ENCODE measurements at regions not wholly inside any gene's neighbourhood (a gene's known extent, or its start where the extent isn't known, plus 50 kb on each side); places are given as distances from the start of the nearest gene placed in this dataset.

DNA sequence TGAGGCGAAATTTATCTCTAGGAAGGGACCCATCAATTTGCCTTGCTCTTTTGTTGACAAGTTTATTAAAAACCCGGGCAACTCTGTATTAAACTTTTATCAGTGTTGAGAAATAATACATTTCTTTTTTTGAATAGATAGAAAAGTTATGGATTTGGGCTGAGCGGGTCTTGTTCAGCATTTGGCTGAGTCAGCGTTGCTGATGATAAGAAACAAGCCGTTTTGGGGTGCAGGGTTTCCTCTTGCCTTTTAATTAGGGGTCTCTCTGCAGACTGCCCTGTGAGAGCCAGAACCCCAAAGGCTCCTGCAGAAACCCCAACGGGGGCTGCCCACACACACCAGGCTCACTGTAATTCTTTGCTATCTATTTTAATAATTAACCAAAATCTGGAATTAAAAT is 82.1 kb upstream of the SLCO4A1 start:
- TF ChIP-seq, protein P1, sequence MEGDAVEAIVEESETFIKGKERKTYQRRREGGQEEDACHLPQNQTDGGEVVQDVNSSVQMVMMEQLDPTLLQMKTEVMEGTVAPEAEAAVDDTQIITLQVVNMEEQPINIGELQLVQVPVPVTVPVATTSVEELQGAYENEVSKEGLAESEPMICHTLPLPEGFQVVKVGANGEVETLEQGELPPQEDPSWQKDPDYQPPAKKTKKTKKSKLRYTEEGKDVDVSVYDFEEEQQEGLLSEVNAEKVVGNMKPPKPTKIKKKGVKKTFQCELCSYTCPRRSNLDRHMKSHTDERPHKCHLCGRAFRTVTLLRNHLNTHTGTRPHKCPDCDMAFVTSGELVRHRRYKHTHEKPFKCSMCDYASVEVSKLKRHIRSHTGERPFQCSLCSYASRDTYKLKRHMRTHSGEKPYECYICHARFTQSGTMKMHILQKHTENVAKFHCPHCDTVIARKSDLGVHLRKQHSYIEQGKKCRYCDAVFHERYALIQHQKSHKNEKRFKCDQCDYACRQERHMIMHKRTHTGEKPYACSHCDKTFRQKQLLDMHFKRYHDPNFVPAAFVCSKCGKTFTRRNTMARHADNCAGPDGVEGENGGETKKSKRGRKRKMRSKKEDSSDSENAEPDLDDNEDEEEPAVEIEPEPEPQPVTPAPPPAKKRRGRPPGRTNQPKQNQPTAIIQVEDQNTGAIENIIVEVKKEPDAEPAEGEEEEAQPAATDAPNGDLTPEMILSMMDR (IDR thresholded peaks at IDR 0.05; ENCODE audit: insufficient read depth, low read length, poor library complexity, severe bottlenecking), result no peak
- peaks cover 73% of the 10 kb centered on the region for H3K27me3 ChIP-seq (ENCODE audit: control insufficient read depth, insufficient read depth, low read length)
- no peak overlapping the region for H3K4me3 ChIP-seq (ENCODE audit: low read depth, low read length)
- H3K36me3 ChIP-seq (ENCODE audit: control insufficient read depth, insufficient read depth, low read length), result no peaks in the 10 kb centered on the region
- no peak for DNase-seq (ENCODE audit: low read depth)

DNA sequence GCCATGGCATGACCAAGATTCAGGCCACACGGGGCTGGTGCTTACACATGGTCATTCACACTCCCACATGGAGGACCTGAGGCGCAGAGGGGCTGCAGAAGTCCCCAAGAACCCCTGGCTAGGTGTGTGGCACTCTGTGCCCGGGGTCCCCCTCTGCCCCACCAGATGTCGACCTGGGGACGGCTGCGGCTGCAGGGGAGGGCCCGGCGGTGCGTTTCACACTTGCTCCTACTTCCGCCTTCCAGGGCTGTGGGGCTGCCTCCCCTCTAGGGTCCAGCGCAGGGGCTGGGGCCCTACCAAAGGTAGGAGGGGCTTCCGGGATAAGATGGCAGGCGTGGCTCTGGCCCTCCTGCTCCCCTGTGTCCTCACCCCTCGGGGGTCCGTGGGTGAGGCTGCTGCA is 81.1 kb upstream of the SLCO4A1 start:
- H3K27me3 ChIP-seq (ENCODE audit: control insufficient read depth, insufficient read depth, low read length), result peaks cover 66% of the 10 kb centered on the region

DNA sequence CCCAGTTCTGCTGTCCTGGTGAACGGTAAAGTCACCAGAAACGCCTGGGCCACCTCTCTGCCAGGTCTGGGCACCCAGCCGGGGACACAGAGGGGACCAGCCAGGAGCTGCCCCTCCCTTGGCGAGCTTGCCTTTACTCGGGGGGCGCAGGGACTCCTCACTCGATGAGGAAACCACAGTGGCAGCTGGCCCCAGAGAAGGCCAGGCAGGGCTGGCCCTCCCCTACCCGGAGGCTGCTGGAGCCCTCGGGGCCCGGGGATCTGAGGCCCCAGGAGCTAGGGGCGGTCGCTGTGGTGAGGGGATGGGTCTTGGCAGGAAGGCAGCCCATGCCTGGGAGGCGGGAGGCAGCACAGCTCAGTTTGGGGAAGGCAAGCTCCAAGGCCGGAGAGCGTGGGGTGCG is 80.4 kb upstream of the SLCO4A1 start:
- DNase-seq (ENCODE audit: low read depth), result no peak
- TF ChIP-seq, protein P1 (IDR thresholded peaks at IDR 0.05; ENCODE audit: insufficient read depth, low read length, poor library complexity, severe bottlenecking), result no peak
- no peaks in the 10 kb centered on the region for H3K36me3 ChIP-seq (ENCODE audit: control insufficient read depth, insufficient read depth, low read length)
- peaks cover 66% of the 10 kb centered on the region for H3K27me3 ChIP-seq (ENCODE audit: control insufficient read depth, insufficient read depth, low read length)
- no peak overlapping the region for H3K4me3 ChIP-seq (ENCODE audit: low read depth, low read length)

More for the DNA sequence above, 81.1 kb upstream of the SLCO4A1 start:
- Histone ChIP-seq H3K36me3 (ENCODE audit: control insufficient read depth, insufficient read depth, low read length) (no peaks in the 10 kb centered on the region), H3K4me3 (ENCODE audit: low read depth, low read length) (no peak overlapping the region)
- TF ChIP-seq, protein P1 (IDR thresholded peaks at IDR 0.05; ENCODE audit: insufficient read depth, low read length, poor library complexity, severe bottlenecking), result no peak
- DNase-seq (ENCODE audit: low read depth), result no peak

DNA sequence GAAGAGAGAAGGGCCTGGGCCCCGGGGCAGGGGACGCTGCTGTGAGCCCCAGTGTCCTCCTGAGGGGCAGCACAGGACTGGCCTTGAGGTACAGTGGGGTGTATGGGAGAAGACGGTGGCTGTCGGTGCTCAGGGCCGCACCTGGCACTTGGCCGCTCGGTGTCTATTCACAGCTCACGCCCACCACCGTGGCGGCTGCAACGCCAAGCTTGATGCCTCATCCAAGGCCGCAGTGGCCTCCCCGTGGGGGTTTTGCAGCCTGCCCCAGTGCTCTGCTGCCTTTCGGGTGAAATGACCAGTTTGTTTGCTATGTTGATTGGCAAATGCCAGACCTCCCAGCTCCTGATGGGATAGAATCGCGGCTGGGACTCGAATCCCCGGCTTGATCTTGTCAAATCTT is 79.5 kb upstream of the SLCO4A1 start:
- DNase-seq (ENCODE audit: low read depth), result no peak
- no peak overlapping the region for H3K4me3 ChIP-seq (ENCODE audit: low read depth, low read length)
- TF ChIP-seq, protein P1 (IDR thresholded peaks at IDR 0.05; ENCODE audit: insufficient read depth, low read length, poor library complexity, severe bottlenecking), result no peak
- peaks cover 66% of the 10 kb centered on the region for H3K27me3 ChIP-seq (ENCODE audit: control insufficient read depth, insufficient read depth, low read length)
- no peaks in the 10 kb centered on the region for H3K36me3 ChIP-seq (ENCODE audit: control insufficient read depth, insufficient read depth, low read length)

DNA sequence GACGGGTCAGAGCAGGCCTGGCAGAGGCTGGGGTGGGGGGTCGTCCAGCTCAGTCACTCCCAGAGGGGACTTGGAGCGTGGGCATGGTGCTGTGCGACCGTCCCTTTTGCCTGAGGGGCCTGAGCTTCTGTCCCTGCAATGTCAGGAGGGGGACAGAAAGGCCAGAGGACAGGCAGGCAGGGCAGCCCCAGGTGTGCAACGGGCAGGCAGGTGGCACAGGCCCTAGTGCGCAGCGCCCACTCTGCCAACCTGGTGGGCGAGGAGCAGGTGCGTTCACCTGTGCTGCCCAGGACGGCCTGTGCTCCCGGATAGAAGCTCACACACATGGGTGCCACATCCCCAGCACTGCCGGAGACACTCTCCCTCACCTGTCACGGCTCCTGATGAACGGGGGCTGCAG is 78.7 kb upstream of the SLCO4A1 start:
- Histone ChIP-seq H3K36me3 (ENCODE audit: control insufficient read depth, insufficient read depth, low read length) (no peaks in the 10 kb centered on the region), H3K27me3 (ENCODE audit: control insufficient read depth, insufficient read depth, low read length) (peaks cover 65% of the 10 kb centered on the region), H3K4me3 (ENCODE audit: low read depth, low read length) (no peak overlapping the region)
- TF ChIP-seq, protein P1 (IDR thresholded peaks at IDR 0.05; ENCODE audit: insufficient read depth, low read length, poor library complexity, severe bottlenecking), result no peak
- DNase-seq (ENCODE audit: low read depth), result no peak

DNA sequence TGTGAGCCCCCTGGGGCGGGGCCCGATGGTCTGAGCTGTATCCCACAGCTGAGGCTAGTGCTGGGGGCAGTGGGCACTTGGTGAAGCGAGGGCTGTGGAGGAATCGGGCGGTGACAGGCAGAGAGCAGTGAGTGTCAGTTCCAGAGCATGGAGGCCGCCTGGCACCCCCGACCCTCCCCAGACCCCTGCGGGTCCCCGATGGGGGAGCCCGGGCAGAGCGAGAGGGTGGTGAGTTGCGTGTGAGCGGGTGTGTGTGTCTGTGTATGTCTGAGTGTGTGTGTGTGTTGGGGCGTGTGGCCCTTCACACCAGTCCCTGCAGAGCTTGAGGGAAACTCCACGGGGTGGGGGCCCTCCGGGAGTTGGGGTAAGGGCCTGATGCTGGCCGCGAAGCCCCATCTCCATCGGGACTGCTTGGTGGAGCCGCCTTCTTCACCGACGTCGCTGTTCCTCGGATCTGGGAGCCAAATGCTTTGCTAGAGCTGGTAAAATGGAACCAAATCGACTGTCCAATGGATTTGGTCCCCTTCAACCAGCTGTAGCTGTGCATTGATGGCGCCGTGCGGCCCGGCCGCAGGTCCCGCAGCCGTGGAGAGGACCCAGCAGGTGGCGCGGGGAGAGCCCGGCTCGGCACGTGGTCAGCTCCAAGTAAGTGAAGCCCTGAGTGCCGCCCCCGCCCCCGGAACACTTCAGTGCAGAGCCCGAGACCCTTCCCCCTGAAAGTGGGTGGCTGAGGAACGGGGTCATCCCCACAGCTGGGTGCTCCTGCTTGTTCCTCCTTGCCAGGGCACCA is 77.7 kb upstream of the SLCO4A1 start:
- Histone ChIP-seq H3K36me3 (ENCODE audit: control insufficient read depth, insufficient read depth, low read length) (no peaks in the 10 kb centered on the region), H3K4me3 (ENCODE audit: low read depth, low read length) (no peak overlapping the region), H3K27me3 (ENCODE audit: control insufficient read depth, insufficient read depth, low read length) (peaks cover 64% of the 10 kb centered on the region)
- TF ChIP-seq, protein P1 (IDR thresholded peaks at IDR 0.05; ENCODE audit: insufficient read depth, low read length, poor library complexity, severe bottlenecking), result no peak
- no peak for DNase-seq (ENCODE audit: low read depth)
